ENCODE measurements at regions not wholly inside any gene's neighbourhood (a gene's known extent, or its start where the extent isn't known, plus 50 kb on each side); places are given as distances from the start of the nearest gene placed in this dataset.

DNA sequence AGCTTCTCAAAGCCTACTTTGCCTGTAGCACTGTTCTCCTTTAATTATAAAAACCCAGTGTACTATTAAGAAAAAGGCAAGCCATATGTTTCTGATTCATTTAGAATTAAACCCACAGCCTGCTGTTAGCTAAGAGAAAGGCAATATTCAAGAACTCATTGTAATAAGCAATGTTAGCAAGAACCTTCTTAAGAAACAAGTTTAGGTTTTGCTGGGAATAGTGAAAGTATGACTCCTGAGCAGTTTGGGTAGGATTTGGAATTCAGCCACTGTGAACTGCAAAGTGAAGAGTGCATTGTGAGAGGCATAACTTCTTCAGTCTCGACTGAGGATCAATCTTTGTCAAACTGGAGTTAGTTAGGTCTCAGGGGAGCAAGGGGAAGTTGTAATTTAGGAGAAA lies 206.5 kb upstream of the NT5C1B start:
- Histone ChIP-seq H2AFZ (ENCODE audit: low read depth, low read length) (no peak overlapping the region), H3K27ac (ENCODE audit: low read length) (no peak overlapping the region), H3K27me3 (ENCODE audit: insufficient read depth, low read depth, low read length) (no peaks in the 10 kb centered on the region), H3K4me3 (ENCODE audit: low read length) (no peak overlapping the region), H3K9ac (ENCODE audit: low read length) (no peak overlapping the region), H3F3A (ENCODE audit: insufficient read depth, low read length, poor library complexity, severe bottlenecking) (no peaks in the 10 kb centered on the region), H4K20me1 (ENCODE audit: insufficient read depth) (no peaks in the 10 kb centered on the region), H3K4me2 (ENCODE audit: low read length) (no peak overlapping the region), H3K36me3 (ENCODE audit: insufficient read depth, low read length) (no peaks in the 10 kb centered on the region), H3K79me2 (replicated peaks; ENCODE audit: insufficient read depth, low read length) (no peaks in the 10 kb centered on the region), H3K9me3 (ENCODE audit: low read length) (no peaks in the 10 kb centered on the region), H3K9me2 (ENCODE audit: insufficient read depth, low read length) (no peaks in the 10 kb centered on the region)
- TF ChIP-seq MXI1 (conservative IDR thresholded peaks at IDR 0.05; ENCODE audit: poor library complexity, severe bottlenecking) (no peak), TAF1 (IDR thresholded peaks at IDR 0.05; ENCODE audit: low read depth) (no peak), RAD21 (conservative IDR thresholded peaks at IDR 0.05) (no peak), SMC3 (conservative IDR thresholded peaks at IDR 0.05; ENCODE audit: poor library complexity) (no peak), EP300 (conservative IDR thresholded peaks at IDR 0.05; ENCODE audit: poor library complexity, severe bottlenecking) (no peak), POLR2AphosphoS5 (IDR thresholded peaks at IDR 0.05) (no peak), EZH2 (IDR thresholded peaks at IDR 0.05; ENCODE audit: borderline replicate concordance, insufficient read depth, low read length, poor library complexity, severe bottlenecking) (no peak)
- TF ChIP-seq, protein P1, sequence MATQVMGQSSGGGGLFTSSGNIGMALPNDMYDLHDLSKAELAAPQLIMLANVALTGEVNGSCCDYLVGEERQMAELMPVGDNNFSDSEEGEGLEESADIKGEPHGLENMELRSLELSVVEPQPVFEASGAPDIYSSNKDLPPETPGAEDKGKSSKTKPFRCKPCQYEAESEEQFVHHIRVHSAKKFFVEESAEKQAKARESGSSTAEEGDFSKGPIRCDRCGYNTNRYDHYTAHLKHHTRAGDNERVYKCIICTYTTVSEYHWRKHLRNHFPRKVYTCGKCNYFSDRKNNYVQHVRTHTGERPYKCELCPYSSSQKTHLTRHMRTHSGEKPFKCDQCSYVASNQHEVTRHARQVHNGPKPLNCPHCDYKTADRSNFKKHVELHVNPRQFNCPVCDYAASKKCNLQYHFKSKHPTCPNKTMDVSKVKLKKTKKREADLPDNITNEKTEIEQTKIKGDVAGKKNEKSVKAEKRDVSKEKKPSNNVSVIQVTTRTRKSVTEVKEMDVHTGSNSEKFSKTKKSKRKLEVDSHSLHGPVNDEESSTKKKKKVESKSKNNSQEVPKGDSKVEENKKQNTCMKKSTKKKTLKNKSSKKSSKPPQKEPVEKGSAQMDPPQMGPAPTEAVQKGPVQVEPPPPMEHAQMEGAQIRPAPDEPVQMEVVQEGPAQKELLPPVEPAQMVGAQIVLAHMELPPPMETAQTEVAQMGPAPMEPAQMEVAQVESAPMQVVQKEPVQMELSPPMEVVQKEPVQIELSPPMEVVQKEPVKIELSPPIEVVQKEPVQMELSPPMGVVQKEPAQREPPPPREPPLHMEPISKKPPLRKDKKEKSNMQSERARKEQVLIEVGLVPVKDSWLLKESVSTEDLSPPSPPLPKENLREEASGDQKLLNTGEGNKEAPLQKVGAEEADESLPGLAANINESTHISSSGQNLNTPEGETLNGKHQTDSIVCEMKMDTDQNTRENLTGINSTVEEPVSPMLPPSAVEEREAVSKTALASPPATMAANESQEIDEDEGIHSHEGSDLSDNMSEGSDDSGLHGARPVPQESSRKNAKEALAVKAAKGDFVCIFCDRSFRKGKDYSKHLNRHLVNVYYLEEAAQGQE (IDR thresholded peaks at IDR 0.05; ENCODE audit: borderline replicate concordance), result no peak
- TF ChIP-seq, protein P2, sequence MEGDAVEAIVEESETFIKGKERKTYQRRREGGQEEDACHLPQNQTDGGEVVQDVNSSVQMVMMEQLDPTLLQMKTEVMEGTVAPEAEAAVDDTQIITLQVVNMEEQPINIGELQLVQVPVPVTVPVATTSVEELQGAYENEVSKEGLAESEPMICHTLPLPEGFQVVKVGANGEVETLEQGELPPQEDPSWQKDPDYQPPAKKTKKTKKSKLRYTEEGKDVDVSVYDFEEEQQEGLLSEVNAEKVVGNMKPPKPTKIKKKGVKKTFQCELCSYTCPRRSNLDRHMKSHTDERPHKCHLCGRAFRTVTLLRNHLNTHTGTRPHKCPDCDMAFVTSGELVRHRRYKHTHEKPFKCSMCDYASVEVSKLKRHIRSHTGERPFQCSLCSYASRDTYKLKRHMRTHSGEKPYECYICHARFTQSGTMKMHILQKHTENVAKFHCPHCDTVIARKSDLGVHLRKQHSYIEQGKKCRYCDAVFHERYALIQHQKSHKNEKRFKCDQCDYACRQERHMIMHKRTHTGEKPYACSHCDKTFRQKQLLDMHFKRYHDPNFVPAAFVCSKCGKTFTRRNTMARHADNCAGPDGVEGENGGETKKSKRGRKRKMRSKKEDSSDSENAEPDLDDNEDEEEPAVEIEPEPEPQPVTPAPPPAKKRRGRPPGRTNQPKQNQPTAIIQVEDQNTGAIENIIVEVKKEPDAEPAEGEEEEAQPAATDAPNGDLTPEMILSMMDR (IDR thresholded peaks at IDR 0.05; ENCODE audit: poor library complexity, severe bottlenecking), result no peak

DNA sequence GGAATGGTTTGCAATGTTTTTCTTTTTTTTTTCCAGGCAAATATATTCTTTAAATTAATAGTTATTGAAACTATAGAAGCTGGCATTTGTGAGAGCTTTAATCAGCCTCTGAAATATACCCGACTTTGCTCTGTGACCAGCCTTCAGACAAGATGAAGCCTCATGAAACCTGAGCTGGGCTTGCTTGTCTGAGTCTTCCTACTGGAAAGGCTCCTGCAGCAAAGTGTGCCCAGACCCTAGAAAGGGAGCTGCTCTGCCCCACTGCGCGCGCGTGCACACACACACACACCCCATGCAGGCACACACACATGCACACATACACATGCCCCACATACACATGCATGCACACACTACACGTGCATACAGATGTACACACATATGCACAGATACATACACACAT lies 203.3 kb upstream of the NT5C1B start:
- no peaks in the 10 kb centered on the region for H3K27me3 ChIP-seq (ENCODE audit: insufficient read depth, low read depth, low read length)
- H3K9me3 ChIP-seq (ENCODE audit: low read length), result no peaks in the 10 kb centered on the region
- no peaks in the 10 kb centered on the region for H3K9me2 ChIP-seq (ENCODE audit: insufficient read depth, low read length)
- H2AFZ ChIP-seq (ENCODE audit: low read depth, low read length), result no peak overlapping the region
- H3K79me2 ChIP-seq (replicated peaks; ENCODE audit: insufficient read depth, low read length), result no peaks in the 10 kb centered on the region
- no peak overlapping the region for H3K4me3 ChIP-seq (ENCODE audit: low read length)
- H3F3A ChIP-seq (ENCODE audit: insufficient read depth, low read length, poor library complexity, severe bottlenecking), result no peaks in the 10 kb centered on the region
- no peaks in the 10 kb centered on the region for H3K36me3 ChIP-seq (ENCODE audit: insufficient read depth, low read length)
- H3K4me2 ChIP-seq (ENCODE audit: low read length), result no peak overlapping the region
- H4K20me1 ChIP-seq (ENCODE audit: insufficient read depth), result no peaks in the 10 kb centered on the region
- H3K9ac ChIP-seq (ENCODE audit: low read length), result no peak overlapping the region
- no peak overlapping the region for H3K27ac ChIP-seq (ENCODE audit: low read length)
- TF ChIP-seq MXI1 (conservative IDR thresholded peaks at IDR 0.05; ENCODE audit: poor library complexity, severe bottlenecking) (no peak), TAF1 (IDR thresholded peaks at IDR 0.05; ENCODE audit: low read depth) (no peak), RAD21 (conservative IDR thresholded peaks at IDR 0.05) (no peak), SMC3 (conservative IDR thresholded peaks at IDR 0.05; ENCODE audit: poor library complexity) (no peak), EP300 (conservative IDR thresholded peaks at IDR 0.05; ENCODE audit: poor library complexity, severe bottlenecking) (no peak), EZH2 (IDR thresholded peaks at IDR 0.05; ENCODE audit: borderline replicate concordance, insufficient read depth, low read length, poor library complexity, severe bottlenecking) (no peak), POLR2AphosphoS5 (IDR thresholded peaks at IDR 0.05) (no peak)
- TF ChIP-seq, protein P1 (IDR thresholded peaks at IDR 0.05; ENCODE audit: borderline replicate concordance), result no peak
- TF ChIP-seq, protein P2 (IDR thresholded peaks at IDR 0.05; ENCODE audit: poor library complexity, severe bottlenecking), result no peak

Measured in neural cell (in vitro differentiated cells).